ENCODE measurements at regions not wholly inside any gene's neighbourhood (a gene's known extent, or its start where the extent isn't known, plus 50 kb on each side); places are given as distances from the start of the nearest gene placed in this dataset.
A peak's percentile ranks its signal among the peaks of the same experiment; 100 is the strongest.

- no peak for DNase-seq (ENCODE audit: low read depth)
- in situ Hi-C loops (cut with HindIII; ENCODE audit: low pct_unique_long_range_greater_than_20kb, low sequenced_read_pairs) = no loop called here
Observed at GRCh38 chr2:6072768-6073167, 380.6 kb downstream of the SOX11 start.

GRCh38 chr2:6073191-6074088 lies 381.3 kb downstream of the SOX11 start:
- in situ Hi-C loops (cut with HindIII; ENCODE audit: low pct_unique_long_range_greater_than_20kb, low sequenced_read_pairs) = no loop called here
- DNase-seq (ENCODE audit: low read depth) = no peak

GRCh38 chr2:6074089-6074643 lies 382.0 kb downstream of the SOX11 start:
- in situ Hi-C loops (cut with HindIII; ENCODE audit: low pct_unique_long_range_greater_than_20kb, low sequenced_read_pairs) = no loop called here
- no peak for DNase-seq (ENCODE audit: low read depth)

- DNase-seq (ENCODE audit: low read depth) = no peak
- in situ Hi-C loops (cut with HindIII; ENCODE audit: low pct_unique_long_range_greater_than_20kb, low sequenced_read_pairs) = no loop called here
Observed at GRCh38 chr2:6077585-6077984, 385.4 kb downstream of the SOX11 start.

- no peak for DNase-seq (ENCODE audit: low read depth)
- in situ Hi-C loops (cut with HindIII; ENCODE audit: low pct_unique_long_range_greater_than_20kb, low sequenced_read_pairs) = no loop called here
Observed at GRCh38 chr2:6078414-6078813, 386.2 kb downstream of the SOX11 start.

- DNase-seq (ENCODE audit: low read depth) = no peak
- in situ Hi-C loops (cut with HindIII; ENCODE audit: low pct_unique_long_range_greater_than_20kb, low sequenced_read_pairs) = no loop called here
Observed at GRCh38 chr2:6079405-6079804, 387.2 kb downstream of the SOX11 start.

GRCh38 chr2:6080932-6081753 lies 389.0 kb downstream of the SOX11 start:
- in situ Hi-C loops (cut with HindIII; ENCODE audit: low pct_unique_long_range_greater_than_20kb, low sequenced_read_pairs) = no loop called here
- no peak for DNase-seq (ENCODE audit: low read depth)

GRCh38 chr2:6081955-6082624 lies 389.9 kb downstream of the SOX11 start:
- in situ Hi-C loops (cut with HindIII; ENCODE audit: low pct_unique_long_range_greater_than_20kb, low sequenced_read_pairs) = no loop called here
- no peak for DNase-seq (ENCODE audit: low read depth)

- no peak for DNase-seq (ENCODE audit: low read depth)
- in situ Hi-C loops (cut with HindIII; ENCODE audit: low pct_unique_long_range_greater_than_20kb, low sequenced_read_pairs) = no loop called here
Observed at GRCh38 chr2:6082625-6083018, 390.4 kb downstream of the SOX11 start.

GRCh38 chr2:6083136-6083535 lies 391.0 kb downstream of the SOX11 start:
- in situ Hi-C loops (cut with HindIII; ENCODE audit: low pct_unique_long_range_greater_than_20kb, low sequenced_read_pairs) = no loop called here
- DNase-seq (ENCODE audit: low read depth) = no peak

GRCh38 chr2:6089474-6089873 lies 397.3 kb downstream of the SOX11 start:
- in situ Hi-C loops (cut with HindIII; ENCODE audit: low pct_unique_long_range_greater_than_20kb, low sequenced_read_pairs) = no loop called here
- DNase-seq (ENCODE audit: low read depth) = no peak

GRCh38 chr2:6103372-6103771 lies 411.2 kb downstream of the SOX11 start:
- in situ Hi-C loops (cut with HindIII; ENCODE audit: low pct_unique_long_range_greater_than_20kb, low sequenced_read_pairs) = no loop called here
- DNase-seq (ENCODE audit: low read depth) = peak; percentile 4

GRCh38 chr2:6103949-6104348 lies 411.8 kb downstream of the SOX11 start:
- peak; percentile 46 for DNase-seq (ENCODE audit: low read depth)
- in situ Hi-C loops (cut with HindIII; ENCODE audit: low pct_unique_long_range_greater_than_20kb, low sequenced_read_pairs) = no loop called here

- in situ Hi-C loops (cut with HindIII; ENCODE audit: low pct_unique_long_range_greater_than_20kb, low sequenced_read_pairs) = no loop called here
Observed at GRCh38 chr2:6107290-6107689, 415.1 kb downstream of the SOX11 start.

GRCh38 chr2:6109831-6110230 lies 417.6 kb downstream of the SOX11 start:
- no peak for DNase-seq (ENCODE audit: low read depth)
- in situ Hi-C loops (cut with HindIII; ENCODE audit: low pct_unique_long_range_greater_than_20kb, low sequenced_read_pairs) = no loop called here

More at GRCh38 chr2:6107290-6107689, 415.1 kb downstream of the SOX11 start:
- DNase-seq (ENCODE audit: low read depth) = no peak

- DNase-seq (ENCODE audit: low read depth) = no peak
- in situ Hi-C loops (cut with HindIII; ENCODE audit: low pct_unique_long_range_greater_than_20kb, low sequenced_read_pairs) = no loop called here
Observed at GRCh38 chr2:6111781-6112261, 419.6 kb downstream of the SOX11 start.

- no peak for DNase-seq (ENCODE audit: low read depth)
- in situ Hi-C loops (cut with HindIII; ENCODE audit: low pct_unique_long_range_greater_than_20kb, low sequenced_read_pairs) = no loop called here
Observed at GRCh38 chr2:6113786-6114185, 421.6 kb downstream of the SOX11 start.

GRCh38 chr2:6127718-6128117 lies 435.5 kb downstream of the SOX11 start:
- DNase-seq (ENCODE audit: low read depth) = no peak
- in situ Hi-C loops (cut with HindIII; ENCODE audit: low pct_unique_long_range_greater_than_20kb, low sequenced_read_pairs) = no loop called here
